HG03354 (cell line): ENCODE measurements at regions not wholly inside any gene's neighbourhood (a gene's known extent, or its start where the extent isn't known, plus 50 kb on each side); places are given as distances from the start of the nearest gene placed in this dataset.
"Not testable (repeated sequence)": the region's sequence is repeated elsewhere in the genome, so short reads cannot be mapped to it uniquely, and the experiment has no call there.

Experiments
- ATAC-seq: cut with Tn5 transposase; IDR thresholded peaks from one replicate; pipeline ENCODE4 v1.9.1; 2021; ENCODE audit warnings: mild to moderate bottlenecking; ENCODE audit not compliant: unreplicated experiment, poor library complexity, severe bottlenecking

DNA sequence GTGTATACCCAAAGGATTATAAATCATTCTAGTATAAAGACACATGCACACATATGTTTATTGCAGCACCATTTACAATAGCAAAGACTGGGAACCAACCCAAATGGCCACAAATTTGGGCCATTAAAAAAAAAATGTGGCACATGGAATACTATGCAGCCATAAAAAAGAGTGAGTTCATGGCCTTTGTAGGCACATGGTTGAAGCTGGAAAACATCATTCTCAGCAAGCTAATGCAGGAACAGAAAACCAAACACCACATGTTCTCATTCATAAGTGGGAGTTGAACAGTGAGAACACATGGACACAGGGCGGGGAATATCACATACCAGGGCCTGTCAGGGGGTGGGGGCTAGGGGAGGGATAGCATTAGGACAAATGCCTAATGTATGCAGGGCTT, 322.3 kb upstream of the SLC16A7 start:
- ATAC-seq, result not testable (repeated sequence)

DNA sequence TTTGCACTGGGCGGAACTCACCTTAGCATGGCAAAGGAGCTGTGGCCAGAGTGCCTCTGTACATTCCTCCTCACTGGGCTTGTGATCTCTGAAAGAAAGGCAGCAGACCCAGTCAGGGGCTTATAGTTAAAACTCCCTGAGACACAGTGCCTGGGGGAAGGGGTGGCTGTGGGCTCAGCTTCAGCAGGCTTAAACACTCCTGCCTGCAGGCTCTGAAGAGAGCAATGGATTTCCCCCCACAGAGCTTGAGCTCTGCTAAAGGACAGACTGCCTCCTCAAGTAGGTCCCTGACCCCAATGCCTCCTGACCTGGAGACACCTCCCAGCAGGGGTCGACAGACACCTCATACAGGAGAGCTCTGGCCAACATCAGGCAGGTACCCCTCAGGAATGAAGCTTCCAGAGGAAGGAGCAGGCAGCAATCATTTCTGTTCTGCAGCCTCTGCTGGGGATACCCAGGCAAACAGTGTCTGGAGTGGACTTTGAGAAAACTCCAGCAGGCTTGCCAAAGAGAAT, 327.5 kb upstream of the SLC16A7 start:
- no peak for ATAC-seq

DNA sequence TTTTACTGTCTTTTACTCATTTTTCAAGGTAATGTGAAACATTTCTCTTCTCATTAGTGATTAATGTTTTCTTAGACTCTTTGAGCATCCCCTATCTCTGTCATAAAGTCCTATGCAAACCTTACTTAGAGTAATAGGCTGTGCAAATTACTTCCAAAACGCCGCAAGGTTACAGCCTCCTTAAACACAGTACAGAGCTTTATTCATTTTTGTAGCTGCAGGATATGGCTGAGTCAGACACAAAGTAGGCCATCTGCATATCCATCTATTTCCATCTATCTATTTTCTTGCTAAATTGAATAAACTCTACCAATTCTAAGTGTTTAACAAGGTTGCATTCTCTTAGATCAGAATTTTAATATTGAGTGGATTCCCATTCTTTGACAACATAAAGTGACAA, 335.6 kb upstream of the SLC16A7 start:
- ATAC-seq, result no peak

DNA sequence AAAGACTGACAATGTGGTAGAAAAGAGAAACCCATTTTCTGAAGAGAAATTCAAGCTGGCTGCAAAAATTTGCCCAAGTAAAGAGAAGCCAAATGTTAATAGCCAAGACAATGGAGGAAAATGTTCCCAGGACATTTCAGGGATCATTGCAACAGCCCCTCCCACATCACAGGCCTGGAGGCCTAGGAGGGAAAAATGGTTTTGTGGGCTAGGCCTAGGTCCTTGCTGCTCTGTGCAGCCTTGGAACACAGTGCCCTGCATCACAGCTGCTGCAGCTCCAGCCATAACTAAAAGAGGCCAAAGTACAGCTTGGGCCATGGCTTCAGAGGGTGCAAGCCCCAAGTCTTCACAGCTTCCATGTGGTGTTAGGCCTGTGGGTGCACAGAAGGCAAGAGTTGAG, 332.4 kb upstream of the LRIG3 start:
- ATAC-seq, result no peak

DNA sequence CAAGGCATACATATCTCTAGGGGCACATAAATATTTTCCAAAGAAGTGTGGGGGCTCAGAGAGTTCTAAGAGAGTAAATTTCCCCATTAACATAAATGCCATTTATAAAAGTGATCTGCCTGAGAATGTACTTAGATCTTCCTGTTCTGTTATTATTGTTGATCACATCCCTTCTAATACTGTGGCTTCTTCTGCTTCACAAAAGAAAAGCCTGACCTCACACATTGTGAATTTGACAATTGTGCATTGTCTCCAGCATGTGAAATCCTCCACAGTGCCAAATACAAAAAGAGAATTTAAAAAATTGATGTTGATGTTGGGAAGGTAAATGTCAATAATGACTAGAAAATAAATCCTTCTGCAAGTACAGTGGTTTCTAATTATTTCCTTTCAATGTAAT, 330.5 kb upstream of the LRIG3 start:
- ATAC-seq, result no peak

DNA sequence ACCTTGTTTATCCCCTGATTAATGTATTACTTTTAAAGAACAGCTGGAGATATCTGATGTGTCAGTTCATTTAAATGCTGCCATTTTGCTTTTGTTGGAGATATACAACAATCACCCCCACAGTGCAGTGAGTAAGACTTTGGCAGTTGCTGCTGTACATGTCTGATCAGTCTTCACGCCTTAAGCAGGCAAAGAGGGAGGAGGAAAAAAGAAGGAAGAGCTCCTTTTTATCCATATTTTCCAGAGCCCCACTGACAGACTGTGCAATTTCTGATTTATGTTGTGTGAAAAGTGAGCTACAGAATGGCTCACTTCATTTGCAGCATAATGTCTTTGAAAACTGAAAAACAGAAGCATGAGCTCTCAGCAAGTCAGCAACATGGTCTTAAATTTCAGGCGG, 319.7 kb upstream of the LRIG3 start:
- ATAC-seq, result no peak

DNA sequence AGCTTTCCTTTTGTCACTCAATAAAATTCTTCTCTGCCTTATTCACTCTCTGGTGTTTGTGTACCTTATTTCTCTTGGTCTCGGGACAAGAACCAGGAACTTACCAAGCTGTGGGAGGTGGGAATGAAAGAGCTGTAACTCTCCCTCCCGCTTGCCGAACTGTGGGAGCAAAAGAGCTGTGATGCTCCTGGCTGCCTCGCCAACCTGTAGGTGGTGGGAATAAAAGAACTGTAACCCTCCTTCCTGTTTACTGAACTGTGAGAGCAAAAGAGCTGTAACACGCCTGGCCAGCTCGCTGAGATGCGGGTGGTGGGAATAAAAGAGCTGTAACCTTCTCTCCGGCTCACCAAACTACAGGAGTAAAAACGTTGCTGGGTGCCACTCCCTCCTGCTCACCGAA, 314.1 kb upstream of the LRIG3 start:
- no peak for ATAC-seq

DNA sequence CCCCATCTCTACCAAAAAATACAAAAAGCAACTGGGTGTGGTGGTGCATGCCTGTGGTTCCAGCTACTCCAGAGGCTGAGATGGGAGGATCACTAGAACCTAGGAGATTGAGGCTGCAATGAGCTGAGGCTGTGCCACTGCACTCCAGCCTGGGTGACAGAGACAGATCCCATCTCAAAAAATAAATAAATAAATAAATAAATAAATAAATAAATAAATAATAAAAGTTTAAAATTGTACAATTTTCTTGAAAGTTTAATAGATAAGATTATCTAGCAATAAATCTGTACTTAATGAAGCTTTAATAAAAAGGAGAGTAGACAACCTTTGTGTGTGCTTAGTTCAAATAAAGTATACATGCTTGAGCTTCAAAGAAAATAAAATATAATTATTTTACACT, 310.0 kb upstream of the LRIG3 start:
- ATAC-seq, result no peak

DNA sequence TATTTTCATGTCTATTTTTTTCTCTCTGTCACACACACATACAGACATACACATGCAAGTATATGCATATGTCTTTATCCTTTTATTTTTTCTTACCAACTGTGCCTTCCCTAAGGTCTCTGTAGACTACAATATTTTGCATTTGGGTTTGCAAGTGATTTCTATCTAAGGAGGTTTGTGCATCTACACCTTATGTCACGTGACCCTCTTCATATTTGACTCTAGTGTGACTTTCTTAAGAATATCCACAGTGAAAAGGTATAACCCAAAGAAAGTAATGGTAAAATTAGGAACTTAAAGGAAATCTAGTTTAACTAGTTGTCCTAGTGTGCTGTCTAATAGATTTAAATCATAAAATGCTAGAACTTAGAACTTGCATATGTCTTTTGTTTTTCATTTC, 298.8 kb upstream of the LRIG3 start:
- no peak for ATAC-seq

DNA sequence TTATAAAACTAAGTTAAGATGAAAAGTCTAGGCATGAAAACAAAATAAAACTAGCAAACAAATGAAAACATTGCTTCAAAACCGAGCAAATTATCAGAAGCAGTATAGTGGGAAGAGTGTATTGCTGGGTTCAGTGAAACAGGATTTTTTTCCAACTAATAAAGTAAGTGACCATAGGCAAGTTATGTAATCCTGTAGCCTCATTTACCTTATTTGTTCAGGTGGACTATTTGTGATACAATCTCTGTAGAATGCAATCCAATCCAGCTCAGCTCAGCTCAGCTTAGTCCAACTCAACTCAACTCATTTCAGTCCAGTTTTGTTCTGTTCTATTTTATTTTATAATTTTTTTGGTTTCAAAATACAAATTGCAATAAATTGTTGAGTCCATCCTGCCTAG, 276.7 kb upstream of the LRIG3 start:
- no peak for ATAC-seq

DNA sequence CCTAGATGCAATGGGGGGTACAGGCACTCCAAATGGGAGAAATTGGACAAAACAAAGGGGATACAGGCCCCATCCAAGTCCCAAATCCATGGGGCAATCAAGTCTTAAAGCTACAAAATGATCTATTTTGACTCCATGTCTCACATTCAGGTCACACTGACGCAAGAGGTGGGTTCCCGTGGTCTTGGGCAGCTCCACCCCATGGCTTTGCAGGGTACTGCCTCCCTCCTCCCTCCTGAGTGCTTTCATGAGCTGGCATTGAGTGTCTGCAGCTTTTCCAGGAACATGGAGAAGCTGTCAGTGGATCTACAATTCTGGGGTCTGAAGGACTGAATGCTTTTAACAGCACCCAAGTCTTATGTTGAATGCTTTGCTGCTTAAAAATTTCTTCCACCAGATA, 274.5 kb upstream of the LRIG3 start:
- no peak for ATAC-seq

DNA sequence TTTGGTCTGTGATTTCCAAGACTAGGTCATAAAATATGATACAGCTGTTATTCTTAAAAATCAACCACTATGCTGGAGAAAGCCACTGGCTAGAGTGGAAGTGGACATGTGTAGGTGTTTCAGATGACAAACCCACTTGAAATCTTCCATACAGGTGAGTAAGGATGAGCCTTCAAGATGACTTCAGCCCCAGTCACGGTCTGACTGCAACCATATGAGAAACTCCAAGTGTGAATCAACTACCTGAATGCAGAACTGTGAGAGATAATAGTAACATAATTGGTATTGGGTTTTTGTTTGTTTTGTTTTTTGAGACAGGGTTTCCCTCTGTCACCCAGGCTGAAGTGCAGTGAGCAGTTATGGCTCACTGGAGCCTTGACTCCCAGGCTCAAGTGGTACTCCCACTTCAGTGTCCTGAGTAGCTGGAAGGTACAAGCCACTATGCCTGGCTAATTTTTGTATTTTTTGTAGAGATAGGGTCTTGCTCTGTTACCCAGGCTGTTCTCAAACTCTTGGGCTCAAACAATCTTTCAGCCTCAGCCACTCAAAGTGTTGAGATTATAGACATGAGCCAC, 273.3 kb upstream of the LRIG3 start:
- ATAC-seq, result no peak

DNA sequence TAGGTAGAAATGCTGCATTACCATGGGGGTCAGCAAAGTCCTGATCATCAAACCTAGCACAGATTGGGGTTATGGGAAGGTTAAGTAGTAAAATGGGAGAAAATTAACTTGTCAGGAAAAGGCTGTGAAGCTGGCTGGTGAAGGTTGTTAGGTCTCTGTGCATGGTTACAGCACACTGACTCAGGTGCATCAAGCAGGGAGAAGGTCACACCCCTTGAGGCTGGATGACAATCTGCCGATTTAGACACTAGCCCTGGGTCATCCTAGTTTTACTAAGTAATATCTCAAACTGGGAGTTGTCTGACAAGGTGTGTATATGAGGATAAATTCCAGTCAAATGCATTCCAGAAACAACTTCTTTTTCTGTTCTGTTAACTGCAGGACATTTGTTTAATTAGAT, 271.1 kb upstream of the LRIG3 start:
- ATAC-seq, result no peak

DNA sequence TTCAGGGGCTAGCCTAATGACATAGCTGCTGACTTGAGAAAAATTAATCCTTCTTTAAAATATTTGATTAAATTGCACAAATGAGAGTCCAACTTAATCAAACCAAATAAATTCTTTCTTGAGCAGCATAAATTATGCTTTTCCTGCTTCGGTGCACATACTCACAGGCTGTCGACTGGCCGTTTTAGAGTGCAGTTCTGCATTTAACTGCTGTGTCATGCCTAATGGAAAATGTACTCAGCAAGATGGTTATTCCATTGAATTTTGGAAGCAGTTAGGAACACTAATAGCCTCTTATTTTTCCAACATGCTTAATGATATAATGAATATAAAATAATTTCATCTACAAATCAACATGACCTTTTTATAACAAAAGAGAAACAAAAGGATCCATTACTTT, 266.1 kb upstream of the LRIG3 start:
- no peak for ATAC-seq

DNA sequence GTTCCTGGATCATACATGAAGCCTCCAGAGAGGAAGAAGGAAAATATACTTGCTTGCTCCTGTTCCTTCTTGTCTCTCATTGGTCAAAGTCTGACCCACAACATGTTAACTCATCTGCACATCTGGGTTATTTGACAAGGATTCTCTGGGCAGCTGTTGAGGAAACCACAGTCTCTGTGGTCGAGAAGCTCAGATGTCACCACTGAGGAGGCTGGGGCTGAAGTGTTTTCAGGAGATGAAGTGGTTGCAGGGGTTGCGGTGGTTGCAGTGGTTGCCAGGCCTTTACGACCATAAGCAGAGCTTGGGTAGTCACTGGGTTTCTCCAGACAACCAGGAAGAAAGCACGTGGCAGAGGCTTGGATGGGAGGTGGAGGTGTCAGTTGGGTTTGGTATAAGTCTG, 265.0 kb upstream of the LRIG3 start:
- ATAC-seq, result no peak

DNA sequence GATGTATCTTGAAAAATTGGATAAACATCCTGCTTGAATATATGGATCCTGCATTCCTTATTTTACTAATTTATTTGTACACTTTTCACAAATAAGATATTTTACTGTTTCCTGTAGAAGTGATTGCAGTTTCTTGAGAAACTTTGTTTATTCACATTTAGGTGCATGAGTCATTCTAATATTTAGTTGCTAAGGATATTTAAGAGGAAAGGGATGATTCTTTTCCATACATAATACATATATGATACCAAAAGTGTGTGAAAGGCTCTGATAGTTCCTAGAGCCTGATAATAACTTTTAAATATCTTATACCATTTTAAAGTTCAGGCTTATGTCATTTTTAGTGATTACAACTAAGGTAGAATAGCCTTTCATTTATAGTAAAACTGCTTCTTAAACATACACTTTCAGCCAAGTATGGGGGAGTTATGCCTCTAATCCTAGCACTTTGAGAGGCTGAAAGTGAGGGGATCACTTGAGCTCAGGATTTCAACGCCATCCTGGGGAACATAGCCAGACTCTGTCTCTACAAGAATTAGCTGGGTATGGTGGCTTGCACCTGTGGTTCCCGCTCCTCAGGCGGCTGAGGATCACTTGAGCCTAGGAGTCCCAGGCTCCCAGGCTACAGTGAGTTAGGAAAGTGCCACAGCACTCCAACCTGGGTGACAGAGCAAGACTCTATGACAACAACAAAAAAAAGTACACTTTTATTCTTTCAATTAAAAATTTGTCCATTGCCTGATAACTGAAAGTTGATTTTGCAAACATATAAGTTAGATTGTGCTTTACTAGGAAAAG, 262.6 kb upstream of the LRIG3 start:
- no peak for ATAC-seq

DNA sequence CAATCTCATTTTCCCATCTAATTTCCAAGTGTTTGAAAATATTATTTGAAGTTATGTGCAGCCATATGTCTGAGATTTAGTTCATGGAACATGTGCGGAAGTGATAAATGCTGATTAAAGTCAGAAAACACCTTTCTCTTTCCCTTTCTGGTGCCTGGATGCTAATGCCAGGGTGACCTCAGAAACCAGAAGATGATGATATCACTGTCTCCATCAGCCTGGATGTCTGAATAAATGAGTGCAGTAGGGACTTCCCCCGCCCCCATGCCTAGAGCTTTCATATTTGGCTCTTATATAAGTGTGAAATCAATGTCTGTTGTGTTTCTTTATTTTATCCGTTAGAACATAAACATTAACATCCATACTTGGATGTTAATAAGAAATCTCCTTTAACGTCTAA, 261.9 kb upstream of the LRIG3 start:
- no peak for ATAC-seq

DNA sequence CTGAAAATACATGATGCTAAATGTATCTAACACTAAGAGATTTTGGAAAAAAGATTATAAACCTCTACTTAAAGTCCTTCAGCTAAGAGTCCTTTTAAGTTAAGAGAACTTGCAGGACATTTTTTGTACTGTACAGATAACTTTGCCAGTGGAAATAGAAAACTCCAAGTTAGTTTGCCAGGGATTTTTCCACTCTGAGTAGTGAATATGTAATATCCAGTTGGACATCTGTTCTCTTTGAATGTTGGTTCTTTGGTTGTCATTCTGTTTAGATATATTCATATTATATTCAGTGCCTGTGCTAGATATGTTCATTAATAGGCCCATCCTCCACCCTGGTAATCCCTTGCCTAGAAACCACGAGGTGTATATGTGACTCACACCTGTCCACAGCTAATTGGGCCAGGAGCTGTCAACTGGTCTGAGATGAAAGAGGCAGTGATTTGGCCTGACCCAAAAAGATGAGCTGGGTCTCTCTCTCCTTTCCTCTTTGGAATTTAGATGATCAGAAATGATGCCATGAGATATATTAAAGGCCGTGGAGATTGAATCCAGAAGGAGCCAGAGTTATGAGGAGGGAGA, 261.0 kb upstream of the LRIG3 start:
- ATAC-seq, result no peak

DNA sequence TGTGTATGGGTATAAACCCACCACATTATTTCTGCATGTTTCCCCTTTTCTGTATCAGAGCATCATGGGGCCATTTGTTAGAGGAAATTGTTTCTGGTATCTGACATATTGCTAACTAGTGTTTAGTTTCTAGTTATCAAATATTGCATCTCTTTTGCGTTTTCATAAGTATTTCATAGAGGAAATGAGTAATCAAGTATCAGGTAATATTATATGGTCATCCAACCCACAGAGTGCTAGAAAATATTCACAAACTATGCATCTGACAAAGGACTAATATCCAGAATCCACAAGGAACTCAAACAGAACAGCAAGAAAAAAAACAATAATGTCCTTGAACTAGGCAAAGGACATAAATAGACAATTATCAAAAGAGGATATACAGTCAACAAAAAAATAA, 258.9 kb upstream of the LRIG3 start:
- no peak for ATAC-seq

DNA sequence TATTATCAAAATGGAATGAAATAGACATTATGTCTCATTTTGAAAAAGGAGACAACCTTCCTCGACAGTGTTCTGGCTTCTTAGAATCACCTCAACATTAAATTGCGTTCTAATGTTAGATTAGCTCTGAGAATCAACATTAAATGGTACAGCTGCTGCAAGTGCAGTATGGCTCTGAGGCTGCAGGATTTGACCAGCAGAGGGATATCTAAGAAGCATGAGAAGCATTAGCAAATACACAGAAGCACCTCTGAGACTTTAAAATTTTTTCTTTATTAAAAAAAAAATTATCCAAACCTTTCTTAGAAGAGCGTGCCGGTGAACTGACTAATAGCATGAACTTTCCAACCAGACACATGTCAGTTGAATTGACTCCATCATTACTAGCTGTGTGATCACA, 253.4 kb upstream of the LRIG3 start:
- ATAC-seq, result no peak

DNA sequence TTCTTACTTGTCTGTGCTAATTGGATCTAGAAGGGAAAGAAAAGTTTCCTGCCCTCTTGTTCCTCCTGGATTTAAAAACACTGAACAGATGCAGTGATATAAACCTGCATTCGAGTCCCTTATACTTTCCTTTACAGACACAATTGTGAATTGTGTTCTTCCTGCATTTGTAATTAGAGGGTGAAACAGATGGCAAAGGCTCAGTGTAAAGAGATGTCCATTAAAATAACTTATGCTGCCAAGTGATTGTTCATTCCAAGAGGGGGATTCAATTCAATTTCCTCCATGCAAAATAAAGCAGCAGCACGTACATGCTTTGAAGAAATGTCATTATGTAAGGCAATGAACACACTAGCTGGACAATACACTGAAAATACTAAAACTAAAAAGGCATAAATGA, 248.3 kb upstream of the LRIG3 start:
- ATAC-seq, result no peak
